PFSK-1 (cell line): ENCODE measurements at regions not wholly inside any gene's neighbourhood (a gene's known extent, or its start where the extent isn't known, plus 50 kb on each side); places are given as distances from the start of the nearest gene placed in this dataset.

Experiments
- FOXP2 ChIP-seq: optimal IDR thresholded peaks from 2 replicates; pipeline ENCODE3; 2011; ENCODE audit warnings: borderline replicate concordance, control low read depth, inconsistent platforms; ENCODE audit not compliant: insufficient read depth; ENCODE audit errors: extremely low read length, extremely low read depth
- POLR2AphosphoS5 ChIP-seq: IDR thresholded peaks from 2 replicates; pipeline ENCODE4 v1.6.1; 2012; ENCODE audit warnings: low read depth, mild to moderate bottlenecking, control low read depth, low read length, moderate library complexity
- REST ChIP-seq, 2 experiments: IDR thresholded peaks; 2 replicates each; pipeline versions ENCODE4 v1.6.1 to v1.8.0; 2011 to 2012; ENCODE audit warnings: low read depth in 2 of 2, low read length in 2 of 2, control low read depth in 1 of 2, inconsistent platforms in 1 of 2, mild to moderate bottlenecking in 1 of 2, moderate library complexity in 1 of 2; ENCODE audit not compliant: insufficient read depth in 1 of 2
- SIN3A ChIP-seq: IDR thresholded peaks from 2 replicates; pipeline ENCODE4 v1.6.1; 2012; ENCODE audit warnings: mild to moderate bottlenecking, low read length, moderate library complexity, borderline replicate concordance; ENCODE audit not compliant: insufficient read depth
- TAF1 ChIP-seq: IDR thresholded peaks from 2 replicates; pipeline ENCODE4 v1.6.1; 2012; ENCODE audit warnings: low read length, control low read depth, borderline replicate concordance; ENCODE audit not compliant: insufficient read depth

DNA sequence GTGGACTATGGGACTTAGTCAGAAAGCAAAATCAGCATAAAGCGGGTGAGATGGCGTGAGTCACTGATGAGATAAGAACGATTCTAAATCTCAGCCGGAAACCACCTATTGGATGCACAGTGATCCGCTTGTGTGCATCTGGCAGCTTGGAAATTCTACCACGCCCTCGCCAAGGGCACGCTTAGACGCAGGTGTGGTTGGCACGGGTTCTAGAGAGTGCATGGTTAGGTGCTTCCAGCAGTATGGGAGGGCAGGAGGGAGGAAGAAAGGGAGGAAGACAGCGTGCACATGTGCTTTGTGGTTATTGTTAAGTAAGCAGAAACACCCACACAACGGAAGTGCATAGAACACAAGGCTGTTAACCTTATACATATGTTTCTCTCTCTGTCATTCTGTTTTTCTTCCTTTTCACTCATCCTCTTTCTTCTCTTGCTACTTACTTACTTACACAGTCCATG lies 374.0 kb upstream of the ASIC2 start:
- no peak for TF ChIP-seq TAF1
- TF ChIP-seq REST (IDR thresholded peaks at IDR 0.05; ENCODE audit: insufficient read depth in 1 of 2, low read depth in 2 of 2, low read length in 2 of 2), result no peak
- no peak for TF ChIP-seq POLR2AphosphoS5
- TF ChIP-seq SIN3A, result no peak
- no peak for TF ChIP-seq FOXP2
